HEK293 (cell line): ENCODE measurements at regions not wholly inside any gene's neighbourhood (a gene's known extent, or its start where the extent isn't known, plus 50 kb on each side); places are given as distances from the start of the nearest gene placed in this dataset.

Experiments used
- ZNF169 ChIP-seq: fragments of 450-650 bp; formaldehyde crosslinking; IDR thresholded peaks from 2 replicates; pipeline ENCODE4 v1.5.1; 2016; ENCODE audit warnings: missing biosample characterization, missing genetic modification characterization
- ZNF24 ChIP-seq: fragments of 450-650 bp; formaldehyde crosslinking; IDR thresholded peaks from 2 replicates; pipeline ENCODE4 v1.5.1; 2016; ENCODE audit warnings: missing biosample characterization, missing genetic modification characterization
- ZNF433 ChIP-seq: fragments of 450-650 bp; formaldehyde crosslinking; IDR thresholded peaks from 2 replicates; pipeline ENCODE4 v1.5.1; 2016; ENCODE audit warnings: missing biosample characterization, missing genetic modification characterization, low read depth
- ZXDB ChIP-seq: fragments of 450-650 bp; formaldehyde crosslinking; IDR thresholded peaks from 2 replicates; pipeline ENCODE4 v1.5.1; 2016; ENCODE audit warnings: missing biosample characterization, missing genetic modification characterization
- TF ChIP-seq, protein P1 (sequence below): fragments of 450-650 bp; formaldehyde crosslinking; IDR thresholded peaks from 2 replicates; pipeline ENCODE4 v1.5.1; 2016; ENCODE audit warnings: missing biosample characterization, missing genetic modification characterization
- TF ChIP-seq, protein P2 (sequence below): sonication (generic); formaldehyde crosslinking; IDR thresholded peaks from 2 replicates; pipeline ENCODE4 v1.8.1; 2022; ENCODE audit warnings: mild to moderate bottlenecking, moderate library complexity, missing genetic modification reagents

DNA sequence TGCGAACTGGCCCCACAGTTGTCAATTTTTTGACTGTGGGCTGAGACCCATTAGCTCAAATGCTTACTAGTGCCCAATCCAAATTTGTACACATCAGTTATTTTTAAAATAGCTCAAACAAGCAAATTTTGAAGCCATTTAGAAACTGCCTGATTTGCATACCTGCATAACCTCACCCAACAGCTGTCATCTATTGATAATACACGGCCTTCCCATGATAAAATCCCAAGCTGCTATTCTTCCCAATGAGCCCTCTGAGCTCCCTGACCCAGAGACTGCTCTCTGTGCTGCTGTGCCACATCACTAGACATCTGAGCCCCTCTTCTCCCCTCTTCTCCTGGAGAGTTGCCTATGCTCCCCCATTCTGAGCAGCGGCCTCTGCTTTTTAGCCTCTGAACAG lies 140.5 kb upstream of the EEF1E1 start:
- TF ChIP-seq ZXDB: no peak
- TF ChIP-seq, protein P1, sequence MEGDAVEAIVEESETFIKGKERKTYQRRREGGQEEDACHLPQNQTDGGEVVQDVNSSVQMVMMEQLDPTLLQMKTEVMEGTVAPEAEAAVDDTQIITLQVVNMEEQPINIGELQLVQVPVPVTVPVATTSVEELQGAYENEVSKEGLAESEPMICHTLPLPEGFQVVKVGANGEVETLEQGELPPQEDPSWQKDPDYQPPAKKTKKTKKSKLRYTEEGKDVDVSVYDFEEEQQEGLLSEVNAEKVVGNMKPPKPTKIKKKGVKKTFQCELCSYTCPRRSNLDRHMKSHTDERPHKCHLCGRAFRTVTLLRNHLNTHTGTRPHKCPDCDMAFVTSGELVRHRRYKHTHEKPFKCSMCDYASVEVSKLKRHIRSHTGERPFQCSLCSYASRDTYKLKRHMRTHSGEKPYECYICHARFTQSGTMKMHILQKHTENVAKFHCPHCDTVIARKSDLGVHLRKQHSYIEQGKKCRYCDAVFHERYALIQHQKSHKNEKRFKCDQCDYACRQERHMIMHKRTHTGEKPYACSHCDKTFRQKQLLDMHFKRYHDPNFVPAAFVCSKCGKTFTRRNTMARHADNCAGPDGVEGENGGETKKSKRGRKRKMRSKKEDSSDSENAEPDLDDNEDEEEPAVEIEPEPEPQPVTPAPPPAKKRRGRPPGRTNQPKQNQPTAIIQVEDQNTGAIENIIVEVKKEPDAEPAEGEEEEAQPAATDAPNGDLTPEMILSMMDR: no peak
- no peak for TF ChIP-seq ZNF169 (tag by site-specific recombination)
- TF ChIP-seq, protein P2, sequence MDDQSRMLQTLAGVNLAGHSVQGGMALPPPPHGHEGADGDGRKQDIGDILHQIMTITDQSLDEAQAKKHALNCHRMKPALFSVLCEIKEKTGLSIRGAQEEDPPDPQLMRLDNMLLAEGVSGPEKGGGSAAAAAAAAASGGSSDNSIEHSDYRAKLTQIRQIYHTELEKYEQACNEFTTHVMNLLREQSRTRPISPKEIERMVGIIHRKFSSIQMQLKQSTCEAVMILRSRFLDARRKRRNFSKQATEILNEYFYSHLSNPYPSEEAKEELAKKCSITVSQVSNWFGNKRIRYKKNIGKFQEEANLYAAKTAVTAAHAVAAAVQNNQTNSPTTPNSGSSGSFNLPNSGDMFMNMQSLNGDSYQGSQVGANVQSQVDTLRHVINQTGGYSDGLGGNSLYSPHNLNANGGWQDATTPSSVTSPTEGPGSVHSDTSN (CRISPR knock-in tag): no peak
- TF ChIP-seq ZNF433 (tag by site-specific recombination): no peak
- no peak for TF ChIP-seq ZNF24 (tag by site-specific recombination)
